KMS-11 (cell line): ENCODE measurements at regions not wholly inside any gene's neighbourhood (a gene's known extent, or its start where the extent isn't known, plus 50 kb on each side); places are given as distances from the start of the nearest gene placed in this dataset.

Experiments used
- H2AFZ ChIP-seq: fragments of 200-600 bp; sonication (generic); 2 replicates; pipeline ENCODE4 v1.6.1; 2016; ENCODE audit warnings: antibody characterized with exemption, mixed run types, low read depth
- H3K27ac ChIP-seq: fragments of 200-600 bp; sonication (generic); 2 replicates; pipeline ENCODE4 v1.6.1; 2016; ENCODE audit warnings: mild to moderate bottlenecking, mixed run types
- H3K27me3 ChIP-seq: fragments of 200-600 bp; sonication (generic); 2 replicates; pipeline ENCODE4 v1.6.1; 2017; ENCODE audit warnings: mild to moderate bottlenecking, low read depth, mixed run types, moderate library complexity; ENCODE audit not compliant: insufficient read depth
- H3K36me3 ChIP-seq: fragments of 200-600 bp; sonication (generic); 2 replicates; pipeline ENCODE4 v1.6.1; 2017; ENCODE audit warnings: mild to moderate bottlenecking, mixed run types; ENCODE audit not compliant: insufficient read depth
- H3K4me1 ChIP-seq: fragments of 200-600 bp; sonication (generic); 2 replicates; pipeline ENCODE4 v1.6.1; 2016; ENCODE audit warnings: mild to moderate bottlenecking, low read depth, mixed run types; ENCODE audit not compliant: poor library complexity, severe bottlenecking
- H3K4me2 ChIP-seq: fragments of 200-600 bp; sonication (generic); 2 replicates; pipeline ENCODE4 v1.7.0; 2016; ENCODE audit warnings: mild to moderate bottlenecking, mixed run types
- H3K4me3 ChIP-seq: fragments of 200-600 bp; sonication (generic); IDR thresholded peaks from 2 replicates; pipeline ENCODE4 v1.6.1; 2017; ENCODE audit warnings: low read depth, low read length, mixed read lengths; ENCODE audit not compliant: insufficient read depth
- H3K79me2 ChIP-seq: fragments of 200-600 bp; sonication (generic); 2 replicates; pipeline ENCODE4 v1.6.1; 2016; ENCODE audit warnings: low read depth, mixed run types; ENCODE audit not compliant: insufficient read depth
- H3K9ac ChIP-seq: fragments of 200-600 bp; sonication (generic); 2 replicates; pipeline ENCODE4 v1.6.1; 2016; ENCODE audit warnings: mild to moderate bottlenecking, mixed run types
- H4K20me1 ChIP-seq: fragments of 200-600 bp; sonication (generic); 2 replicates; pipeline ENCODE4 v1.6.1; 2016; ENCODE audit warnings: mild to moderate bottlenecking, mixed run types; ENCODE audit not compliant: insufficient read depth
- CTCF ChIP-seq: fragments of 200-600 bp; sonication (generic); conservative IDR thresholded peaks from 2 replicates; pipeline ENCODE4 v1.6.1; 2017; ENCODE audit warnings: low read depth, mild to moderate bottlenecking, antibody characterized with exemption, low read length, moderate library complexity, mixed read lengths

GRCh38 chr9:25613709-25614108, 64.5 kb downstream of the TUSC1 start:
- no peaks in the 10 kb centered on the region for H3K4me1 ChIP-seq
- TF ChIP-seq CTCF, result no peak
- H4K20me1 ChIP-seq, result no peaks in the 10 kb centered on the region
- H3K36me3 ChIP-seq, result no peaks in the 10 kb centered on the region
- no peaks in the 10 kb centered on the region for H3K27me3 ChIP-seq
- no peak overlapping the region for H3K4me2 ChIP-seq
- no peak overlapping the region for H3K4me3 ChIP-seq
- H3K27ac ChIP-seq, result no peak overlapping the region
- H3K79me2 ChIP-seq, result no peaks in the 10 kb centered on the region
- H3K9ac ChIP-seq, result no peak overlapping the region
- H2AFZ ChIP-seq, result no peak overlapping the region

GRCh38 chr9:25603106-25603505, 75.1 kb downstream of the TUSC1 start:
- H3K9ac ChIP-seq, result no peak overlapping the region
- H3K27ac ChIP-seq, result no peak overlapping the region
- H3K4me3 ChIP-seq, result no peak overlapping the region
- H3K36me3 ChIP-seq, result no peaks in the 10 kb centered on the region
- H3K27me3 ChIP-seq, result no peaks in the 10 kb centered on the region
- H4K20me1 ChIP-seq, result no peaks in the 10 kb centered on the region
- no peak overlapping the region for H2AFZ ChIP-seq
- H3K4me1 ChIP-seq, result no peaks in the 10 kb centered on the region
- no peaks in the 10 kb centered on the region for H3K79me2 ChIP-seq
- TF ChIP-seq CTCF, result no peak
- no peak overlapping the region for H3K4me2 ChIP-seq

GRCh38 chr9:25602400-25603044, 75.7 kb downstream of the TUSC1 start:
- no peak overlapping the region for H3K4me2 ChIP-seq

GRCh38 chr9:25600501-25600900, 77.7 kb downstream of the TUSC1 start:
- H3K4me3 ChIP-seq, result no peak overlapping the region
- H2AFZ ChIP-seq, result no peak overlapping the region
- no peak for TF ChIP-seq CTCF
- no peak overlapping the region for H3K4me2 ChIP-seq
- H4K20me1 ChIP-seq, result no peaks in the 10 kb centered on the region
- H3K9ac ChIP-seq, result no peak overlapping the region
- H3K27me3 ChIP-seq, result no peaks in the 10 kb centered on the region
- no peaks in the 10 kb centered on the region for H3K79me2 ChIP-seq
- no peaks in the 10 kb centered on the region for H3K4me1 ChIP-seq
- H3K27ac ChIP-seq, result no peak overlapping the region
- no peaks in the 10 kb centered on the region for H3K36me3 ChIP-seq

More at GRCh38 chr9:25602400-25603044, 75.7 kb downstream of the TUSC1 start:
- TF ChIP-seq CTCF, result no peak
- Histone ChIP-seq H3K27ac (no peak overlapping the region), H3K4me3 (no peak overlapping the region), H4K20me1 (no peaks in the 10 kb centered on the region), H3K36me3 (no peaks in the 10 kb centered on the region), H3K79me2 (no peaks in the 10 kb centered on the region), H3K9ac (no peak overlapping the region), H3K27me3 (no peaks in the 10 kb centered on the region), H3K4me1 (no peaks in the 10 kb centered on the region), H2AFZ (no peak overlapping the region)
